Uterus (tissue), 3 donors: ENCODE measurements at regions not wholly inside any gene's neighbourhood (a gene's known extent, or its start where the extent isn't known, plus 50 kb on each side); places are given as distances from the start of the nearest gene placed in this dataset.

Source experiments
- DNase-seq, 2 donors: peaks; one replicate each; pipeline ENCODE4 v3.0.0-alpha.2; 2019 to 2020
- H3K27ac ChIP-seq, 2 donors: fragments of 200-600 bp; sonication (generic); 1 replicate in 1 of 2; 2 replicates in 1 of 2; pipeline ENCODE4 v1.5.1; 2016 to 2018
- H3K27me3 ChIP-seq, 2 donors: fragments of 200-600 bp; sonication (generic); one replicate each; pipeline ENCODE4 v1.5.1; 2018 to 2019; ENCODE audit warnings: control low read depth in 1 of 2
- H3K36me3 ChIP-seq, 2 donors: fragments of 200-600 bp; sonication (generic); one replicate each; pipeline ENCODE4 v1.5.1; 2019; ENCODE audit warnings: control low read depth in 1 of 2
- H3K4me1 ChIP-seq, 2 donors: fragments of 200-600 bp; sonication (generic); one replicate each; pipeline ENCODE4 v1.5.1; 2018 to 2019; ENCODE audit warnings: control low read depth in 1 of 2
- H3K4me3 ChIP-seq, 2 donors: fragments of 200-600 bp; sonication (generic); 1 replicate in 1 of 2; 2 replicates in 1 of 2; pipeline ENCODE4 v1.5.1; 2018 to 2019; ENCODE audit warnings: mild to moderate bottlenecking in 1 of 2
- H3K9me3 ChIP-seq, 2 donors: fragments of 200-600 bp; sonication (generic); one replicate each; pipeline ENCODE4 v1.5.1; 2019; ENCODE audit warnings: control low read depth in 1 of 2
- CTCF ChIP-seq, 4 experiments: fragments of 200-600 bp in 2 of 4; fragments of 450-650 bp in 2 of 4; sonication (generic) in 2 of 4; IDR thresholded peaks; one replicate each; pipeline ENCODE4 v1.5.1; 2016 to 2019; ENCODE audit warnings: antibody characterized with exemption in 4 of 4, mild to moderate bottlenecking in 2 of 4, moderate library complexity in 1 of 4
- POLR2A ChIP-seq, 2 donors: fragments of 450-650 bp; IDR thresholded peaks; one replicate each; pipeline ENCODE4 v1.6.1; 2016; ENCODE audit warnings: antibody characterized with exemption in 2 of 2, mild to moderate bottlenecking in 1 of 2, moderate library complexity in 1 of 2
- intact Hi-C: fragments of 100-400 bp; cut with DNase I; formaldehyde crosslinking; loops from one replicate; pipeline ENCODE4 v1.15.1; 2023; ENCODE audit warnings: low total_unique reads
- donor health status: DM: yes; HTN: yes; CAD: no.

GRCh38 chr5:27276119-27276518, 237.7 kb upstream of the CDH9 start:
- no peak overlapping the region for H3K27ac ChIP-seq
- no peaks in the 10 kb centered on the region for H3K36me3 ChIP-seq
- TF ChIP-seq CTCF (IDR thresholded peaks at IDR 0.05) (no peak), POLR2A (IDR thresholded peaks at IDR 0.05) (no peak)
- no peak for DNase-seq
- intact Hi-C loops = no loop called here
- no peak overlapping the region for H3K4me3 ChIP-seq
- no peaks in the 10 kb centered on the region for H3K9me3 ChIP-seq
- H3K27me3 ChIP-seq = no peaks in the 10 kb centered on the region
- H3K4me1 ChIP-seq = no peaks in the 10 kb centered on the region

- intact Hi-C loops = no loop called here
- no peaks in the 10 kb centered on the region for H3K27me3 ChIP-seq
- no peaks in the 10 kb centered on the region for H3K4me1 ChIP-seq
- no peak for DNase-seq
- no peak overlapping the region for H3K4me3 ChIP-seq
- H3K36me3 ChIP-seq = no peaks in the 10 kb centered on the region
- no peaks in the 10 kb centered on the region for H3K9me3 ChIP-seq
- TF ChIP-seq CTCF (IDR thresholded peaks at IDR 0.05) = no peak
- no peak for TF ChIP-seq POLR2A (IDR thresholded peaks at IDR 0.05)
- no peak overlapping the region for H3K27ac ChIP-seq
These were observed 237.0 kb upstream of the CDH9 start for GRCh38 chr5:27275345-27275744.

- Histone ChIP-seq H3K27me3 (no peaks in the 10 kb centered on the region), H3K27ac (no peak overlapping the region), H3K36me3 (no peaks in the 10 kb centered on the region), H3K4me3 (no peak overlapping the region), H3K9me3 (no peaks in the 10 kb centered on the region), H3K4me1 (no peaks in the 10 kb centered on the region)
- TF ChIP-seq POLR2A (IDR thresholded peaks at IDR 0.05) (no peak), CTCF (IDR thresholded peaks at IDR 0.05) (no peak)
- intact Hi-C loops = no loop called here
- no peak for DNase-seq
These were observed 231.4 kb upstream of the CDH9 start for GRCh38 chr5:27269766-27270165.

GRCh38 chr5:27267209-27267824, 228.9 kb upstream of the CDH9 start:
- DNase-seq = no peak
- Histone ChIP-seq H3K36me3 (no peaks in the 10 kb centered on the region), H3K4me3 (no peak overlapping the region), H3K27ac (no peak overlapping the region), H3K4me1 (no peaks in the 10 kb centered on the region), H3K27me3 (no peaks in the 10 kb centered on the region), H3K9me3 (no peaks in the 10 kb centered on the region)
- intact Hi-C loops = no loop called here
- TF ChIP-seq POLR2A (IDR thresholded peaks at IDR 0.05) (no peak), CTCF (IDR thresholded peaks at IDR 0.05) (no peak)

GRCh38 chr5:27266184-27266583, 227.8 kb upstream of the CDH9 start:
- no peaks in the 10 kb centered on the region for H3K27me3 ChIP-seq
- H3K4me3 ChIP-seq = no peak overlapping the region
- H3K27ac ChIP-seq = no peak overlapping the region
- H3K36me3 ChIP-seq = no peaks in the 10 kb centered on the region
- no peaks in the 10 kb centered on the region for H3K9me3 ChIP-seq
- no peak for DNase-seq
- intact Hi-C loops = no loop called here
- TF ChIP-seq CTCF (IDR thresholded peaks at IDR 0.05) (no peak), POLR2A (IDR thresholded peaks at IDR 0.05) (no peak)
- H3K4me1 ChIP-seq = no peaks in the 10 kb centered on the region
